HG03469 (cell line): ENCODE measurements at regions not wholly inside any gene's neighbourhood (a gene's known extent, or its start where the extent isn't known, plus 50 kb on each side); places are given as distances from the start of the nearest gene placed in this dataset.

Experiments used
- ATAC-seq: cut with Tn5 transposase; IDR thresholded peaks from one replicate; pipeline ENCODE4 v1.9.1; 2021; ENCODE audit warnings: mild to moderate bottlenecking, moderate library complexity, moderate number of reproducible peaks; ENCODE audit not compliant: unreplicated experiment

GRCh38 chr12:77163074-77164038 lies 98.0 kb upstream of the E2F7 start:
- no peak for ATAC-seq

GRCh38 chr12:77161944-77162343 lies 96.6 kb upstream of the E2F7 start:
- ATAC-seq, result no peak

- ATAC-seq, result no peak
These were observed 95.6 kb upstream of the E2F7 start for GRCh38 chr12:77160931-77161330.

GRCh38 chr12:77153706-77154105 lies 88.3 kb upstream of the E2F7 start:
- ATAC-seq, result no peak

- no peak for ATAC-seq
These were observed 87.3 kb upstream of the E2F7 start for GRCh38 chr12:77152623-77153193.

GRCh38 chr12:77151030-77151429 lies 85.7 kb upstream of the E2F7 start:
- no peak for ATAC-seq

- ATAC-seq, result no peak
These were observed 68.2 kb upstream of the E2F7 start for GRCh38 chr12:77133566-77133965.

GRCh38 chr12:77131977-77132490 lies 66.7 kb upstream of the E2F7 start:
- ATAC-seq, result no peak

- no peak for ATAC-seq
These were observed 64.8 kb upstream of the E2F7 start for GRCh38 chr12:77130193-77130592.

GRCh38 chr12:77124767-77125166 lies 59.4 kb upstream of the E2F7 start:
- ATAC-seq, result peak; percentile 43

- ATAC-seq, result no peak
These were observed 57.3 kb upstream of the E2F7 start for GRCh38 chr12:77122661-77123060.

GRCh38 chr12:77122236-77122635 lies 56.9 kb upstream of the E2F7 start:
- ATAC-seq, result no peak

GRCh38 chr12:77120156-77121085 lies 55.1 kb upstream of the E2F7 start:
- no peak for ATAC-seq

- ATAC-seq, result no peak
These were observed 53.3 kb upstream of the E2F7 start for GRCh38 chr12:77118696-77119095.

GRCh38 chr12:77116277-77116676 lies 50.9 kb upstream of the E2F7 start:
- no peak for ATAC-seq

GRCh38 chr12:77115471-77115870 lies 50.1 kb upstream of the E2F7 start:
- ATAC-seq, result no peak
